ENCODE measurements at regions not wholly inside any gene's neighbourhood (a gene's known extent, or its start where the extent isn't known, plus 50 kb on each side); places are given as distances from the start of the nearest gene placed in this dataset.

DNA sequence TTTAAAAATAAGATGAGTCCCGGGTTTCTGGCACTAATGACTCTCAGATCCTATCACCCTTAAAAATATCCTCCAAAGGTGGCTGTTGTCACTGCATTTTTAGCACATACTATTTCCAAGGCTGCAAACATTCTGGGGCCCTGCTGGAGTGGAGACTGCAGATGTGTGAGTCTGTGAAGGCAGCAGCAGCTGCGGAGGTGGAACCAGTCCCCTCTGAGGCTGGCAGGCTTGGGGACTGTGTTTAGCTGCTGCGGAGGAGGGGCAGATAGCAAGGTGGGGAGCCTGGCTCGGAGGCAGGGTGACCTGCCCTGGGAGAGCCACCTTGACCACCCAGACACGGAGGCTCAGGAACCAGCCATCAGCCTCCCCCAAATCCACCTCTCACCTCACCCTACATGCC, 77.0 kb downstream of the C5orf15 start:
- intact Hi-C loops (cut with micrococcal nuclease; ENCODE audit: unreplicated experiment) (no loop called here), in situ Hi-C loops (cut with MboI) (no loop called here)
- H3K79me2 ChIP-seq (ENCODE audit: control insufficient read depth, insufficient read depth, low read length): no peaks in the 10 kb centered on the region
- BruUV-seq (replicated peaks): no TSS peak
- ChIA-PET CTCF (interaction anchor here (0.6 to 2.5 kb wide), 3 partner anchors 10 to 400 kb away, joined by 3 to 9 read pairs (median 3); no protein-coding TSS in a partner anchor), SMC1A (ENCODE audit: uncharacterized antibody, unreplicated experiment) (no interaction called here), POLR2A (no interaction called here), RAD21 (ENCODE audit: unreplicated experiment) (no interaction called here)
- ATAC-seq (no peak), DNase-seq (ENCODE audit: low read depth, low spot score) (no peak), FAIRE-seq (no peak)
- H3K4me2 ChIP-seq (ENCODE audit: control insufficient read depth, insufficient read depth): no peak overlapping the region
- 36% methylated on average over 5 of the region's 5 CpGs for WGBS (ENCODE audit: insufficient coverage, insufficient replicate concordance, low lambda C conversion rate, missing lambda C conversion rate)
- no peaks in the 10 kb centered on the region for H4K20me1 ChIP-seq (ENCODE audit: control insufficient read depth, insufficient read depth)
- no peak overlapping the region for H3K27ac ChIP-seq (ENCODE audit: control insufficient read depth, insufficient read depth)
- H3K36me3 ChIP-seq (ENCODE audit: control insufficient read depth in 2 of 2, insufficient read depth in 2 of 2, low read length in 1 of 2): no peaks in the 10 kb centered on the region
- H3K27me3 ChIP-seq (replicated peaks in 1 of 2; ENCODE audit: control insufficient read depth in 2 of 2, insufficient read depth in 2 of 2, low read length in 1 of 2): no peaks in the 10 kb centered on the region
- TF ChIP-seq RUNX3 (IDR thresholded peaks at IDR 0.05; ENCODE audit: low read length) (no peak), NFXL1 (IDR thresholded peaks at IDR 0.05; ENCODE audit: borderline replicate concordance) (no peak), DPF2 (IDR thresholded peaks at IDR 0.05) (no peak), ZZZ3 (IDR thresholded peaks at IDR 0.05; ENCODE audit: control insufficient read depth, insufficient read length, low read depth) (no peak), SIN3A (IDR thresholded peaks at IDR 0.05; ENCODE audit: low read depth, low read length) (no peak), IKZF1 (conservative IDR thresholded peaks at IDR 0.05) (no peak), ZSCAN29 (IDR thresholded peaks at IDR 0.05) (no peak), RAD21 (IDR thresholded peaks at IDR 0.05; ENCODE audit: insufficient read depth, low read depth, low read length) (no peak), PAX8 (IDR thresholded peaks at IDR 0.05) (no peak)
- TF ChIP-seq, protein P1, sequence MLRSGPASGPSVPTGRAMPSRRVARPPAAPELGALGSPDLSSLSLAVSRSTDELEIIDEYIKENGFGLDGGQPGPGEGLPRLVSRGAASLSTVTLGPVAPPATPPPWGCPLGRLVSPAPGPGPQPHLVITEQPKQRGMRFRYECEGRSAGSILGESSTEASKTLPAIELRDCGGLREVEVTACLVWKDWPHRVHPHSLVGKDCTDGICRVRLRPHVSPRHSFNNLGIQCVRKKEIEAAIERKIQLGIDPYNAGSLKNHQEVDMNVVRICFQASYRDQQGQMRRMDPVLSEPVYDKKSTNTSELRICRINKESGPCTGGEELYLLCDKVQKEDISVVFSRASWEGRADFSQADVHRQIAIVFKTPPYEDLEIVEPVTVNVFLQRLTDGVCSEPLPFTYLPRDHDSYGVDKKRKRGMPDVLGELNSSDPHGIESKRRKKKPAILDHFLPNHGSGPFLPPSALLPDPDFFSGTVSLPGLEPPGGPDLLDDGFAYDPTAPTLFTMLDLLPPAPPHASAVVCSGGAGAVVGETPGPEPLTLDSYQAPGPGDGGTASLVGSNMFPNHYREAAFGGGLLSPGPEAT (IDR thresholded peaks at IDR 0.05; ENCODE audit: low read depth): no peak
- TF ChIP-seq, protein P2, sequence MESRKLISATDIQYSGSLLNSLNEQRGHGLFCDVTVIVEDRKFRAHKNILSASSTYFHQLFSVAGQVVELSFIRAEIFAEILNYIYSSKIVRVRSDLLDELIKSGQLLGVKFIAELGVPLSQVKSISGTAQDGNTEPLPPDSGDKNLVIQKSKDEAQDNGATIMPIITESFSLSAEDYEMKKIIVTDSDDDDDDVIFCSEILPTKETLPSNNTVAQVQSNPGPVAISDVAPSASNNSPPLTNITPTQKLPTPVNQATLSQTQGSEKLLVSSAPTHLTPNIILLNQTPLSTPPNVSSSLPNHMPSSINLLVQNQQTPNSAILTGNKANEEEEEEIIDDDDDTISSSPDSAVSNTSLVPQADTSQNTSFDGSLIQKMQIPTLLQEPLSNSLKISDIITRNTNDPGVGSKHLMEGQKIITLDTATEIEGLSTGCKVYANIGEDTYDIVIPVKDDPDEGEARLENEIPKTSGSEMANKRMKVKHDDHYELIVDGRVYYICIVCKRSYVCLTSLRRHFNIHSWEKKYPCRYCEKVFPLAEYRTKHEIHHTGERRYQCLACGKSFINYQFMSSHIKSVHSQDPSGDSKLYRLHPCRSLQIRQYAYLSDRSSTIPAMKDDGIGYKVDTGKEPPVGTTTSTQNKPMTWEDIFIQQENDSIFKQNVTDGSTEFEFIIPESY (IDR thresholded peaks at IDR 0.05): no peak
- no peak overlapping the region for H2AFZ ChIP-seq (ENCODE audit: control insufficient read depth, low read depth, low read length)
- H3K4me1 ChIP-seq (ENCODE audit: control insufficient read depth, insufficient read depth, low read length): 0 out of 2 replicates have a peak, but pooled peaks cover 3% of the 10 kb centered on the region
- no peaks in the 10 kb centered on the region for H3K9me3 ChIP-seq (replicated peaks; ENCODE audit: control insufficient read depth, insufficient read depth, low read length)
- no peak overlapping the region for H3K9ac ChIP-seq (ENCODE audit: control insufficient read depth, insufficient read depth, low read length)
- H3K4me3 ChIP-seq: no peak overlapping the region
